Cardiac muscle cell (in vitro differentiated cells and primary cell): ENCODE measurements at regions not wholly inside any gene's neighbourhood (a gene's known extent, or its start where the extent isn't known, plus 50 kb on each side); places are given as distances from the start of the nearest gene placed in this dataset.

ENCODE experiments used
- DNase-seq, 2 donors: peaks; one replicate each; pipeline versions ENCODE4 v3.0.0 to v3.0.0-alpha.2; 2010 to 2017; ENCODE audit warnings: low read depth in 1 of 2, low spot score in 1 of 2
- H3K27ac ChIP-seq: fragments of 200-600 bp; sonication (generic); 2 replicates; pipeline ENCODE4 v1.5.1; 2016
- H3K27me3 ChIP-seq: fragments of 200-600 bp; sonication (generic); 2 replicates; pipeline ENCODE4 v1.6.0; 2016; ENCODE audit warnings: control low read depth
- H3K36me3 ChIP-seq: fragments of 200-600 bp; sonication (generic); 2 replicates; pipeline ENCODE4 v1.5.1; 2016; ENCODE audit warnings: control low read depth
- H3K4me1 ChIP-seq: fragments of 200-600 bp; sonication (generic); 2 replicates; pipeline ENCODE4 v1.8.1; 2017; ENCODE audit warnings: low read depth, mild to moderate bottlenecking, mixed run types
- H3K4me3 ChIP-seq: fragments of 200-600 bp; sonication (generic); 2 replicates; pipeline ENCODE4 v1.5.1; 2016; ENCODE audit warnings: mild to moderate bottlenecking
- H3K9me3 ChIP-seq: fragments of 200-600 bp; sonication (generic); 2 replicates; pipeline ENCODE4 v1.5.1; 2017; ENCODE audit warnings: low read depth, mild to moderate bottlenecking, control low read depth
- CTCF ChIP-seq: IDR thresholded peaks from 2 replicates; pipeline ENCODE4 v1.5.1; 2012; ENCODE audit warnings: low read depth, mild to moderate bottlenecking, low read length

DNA sequence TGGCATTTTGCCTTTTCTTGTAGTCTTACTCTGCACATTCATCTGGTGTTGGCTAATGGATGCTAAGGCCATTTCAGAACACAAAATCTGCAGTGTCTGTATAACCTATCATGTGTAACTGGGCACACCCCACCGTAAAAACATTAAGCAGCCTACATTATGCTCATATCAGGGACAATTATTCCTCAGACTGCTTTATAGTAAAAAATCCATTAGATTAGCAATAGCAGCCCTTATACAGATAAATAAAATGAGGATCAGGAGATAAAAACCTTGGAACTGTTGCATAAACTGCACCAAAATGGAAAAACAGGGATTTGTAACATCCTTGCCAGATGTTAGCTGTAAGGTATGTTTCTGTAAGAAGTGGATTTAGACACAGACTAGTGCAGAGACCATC, 288.8 kb downstream of the HS3ST1 start:
- Histone ChIP-seq H3K9me3 (no peaks in the 10 kb centered on the region), H3K27ac (no peak overlapping the region), H3K4me1 (no peaks in the 10 kb centered on the region), H3K36me3 (no peaks in the 10 kb centered on the region), H3K27me3 (no peaks in the 10 kb centered on the region), H3K4me3 (no peak overlapping the region)
- DNase-seq = no peak
- TF ChIP-seq CTCF = no peak

DNA sequence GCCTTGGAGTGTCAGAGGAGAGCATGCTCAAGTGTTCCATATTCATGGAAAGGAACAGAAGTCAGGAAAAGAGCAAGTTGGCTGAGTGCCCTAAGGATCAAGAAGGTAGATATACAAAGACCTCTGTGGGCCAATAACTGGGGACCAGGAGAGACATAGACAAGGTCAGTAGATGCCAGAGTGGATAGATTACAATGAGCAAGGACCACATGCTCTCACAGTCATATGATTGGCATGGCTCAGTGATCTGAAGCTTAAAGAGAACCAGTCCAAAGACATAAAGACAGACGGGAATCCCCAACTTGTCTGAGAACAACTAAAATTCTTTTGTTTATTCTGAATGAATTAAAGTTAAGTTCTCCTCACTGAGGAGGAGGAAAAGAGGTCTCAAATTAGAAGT, 289.7 kb downstream of the HS3ST1 start:
- TF ChIP-seq CTCF = no peak
- H3K4me3 ChIP-seq = no peak overlapping the region
- H3K27ac ChIP-seq = no peak overlapping the region
- no peaks in the 10 kb centered on the region for H3K36me3 ChIP-seq
- no peak for DNase-seq
- H3K4me1 ChIP-seq = no peaks in the 10 kb centered on the region
- H3K9me3 ChIP-seq = no peaks in the 10 kb centered on the region
- no peaks in the 10 kb centered on the region for H3K27me3 ChIP-seq

DNA sequence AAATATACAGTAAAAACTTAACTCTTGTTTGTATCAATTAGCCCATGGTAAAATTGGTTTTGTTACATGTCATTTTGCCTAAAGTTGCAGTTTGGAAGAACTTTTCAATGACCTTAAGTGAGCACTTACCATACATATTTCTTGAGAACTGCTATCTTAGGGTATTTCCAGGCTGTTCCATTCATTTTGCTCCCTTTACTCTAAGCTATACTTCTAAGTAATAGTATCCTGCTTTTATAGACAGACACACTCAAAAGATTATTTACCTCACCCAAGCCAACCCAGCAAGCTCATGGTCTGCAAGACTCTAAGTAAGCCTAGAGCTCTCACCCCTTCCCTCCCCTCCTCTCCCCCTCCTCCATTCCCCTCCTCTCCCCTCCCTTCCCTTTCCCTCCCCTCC, 294.0 kb downstream of the HS3ST1 start:
- Histone ChIP-seq H3K4me3 (no peak overlapping the region), H3K27me3 (no peaks in the 10 kb centered on the region), H3K36me3 (no peaks in the 10 kb centered on the region), H3K4me1 (no peaks in the 10 kb centered on the region), H3K27ac (no peak overlapping the region), H3K9me3 (no peaks in the 10 kb centered on the region)
- DNase-seq = no peak
- TF ChIP-seq CTCF = no peak

- DNase-seq = no peak
- H3K4me1 ChIP-seq = no peaks in the 10 kb centered on the region
- no peaks in the 10 kb centered on the region for H3K36me3 ChIP-seq
- H3K9me3 ChIP-seq = no peaks in the 10 kb centered on the region
- H3K27ac ChIP-seq = no peak overlapping the region
- no peak for TF ChIP-seq CTCF
- H3K4me3 ChIP-seq = no peak overlapping the region
- H3K27me3 ChIP-seq = no peaks in the 10 kb centered on the region
Measured at GRCh38 chr4:11133868-11134267, 294.8 kb downstream of the HS3ST1 start.

DNA sequence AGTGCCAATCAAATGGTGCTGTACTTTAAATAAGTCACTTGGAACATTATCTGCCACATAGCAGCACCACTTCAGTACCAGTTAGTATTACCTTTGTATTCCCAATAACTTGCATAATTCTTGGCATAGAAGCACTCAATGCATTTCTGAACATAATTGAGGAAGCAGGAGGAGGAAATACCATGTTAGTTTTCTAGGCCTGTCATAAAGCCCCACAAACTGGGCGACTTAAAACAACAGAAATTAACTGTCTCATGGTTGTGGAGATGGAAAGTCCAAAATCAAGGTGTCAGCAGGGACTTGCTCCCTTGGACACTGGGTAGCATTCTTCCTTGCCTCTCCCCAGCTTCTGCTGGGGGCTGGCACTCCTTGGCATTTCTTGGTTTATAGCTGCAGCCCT, 296.2 kb downstream of the HS3ST1 start:
- H3K27ac ChIP-seq = no peak overlapping the region
- H3K4me3 ChIP-seq = no peak overlapping the region
- no peaks in the 10 kb centered on the region for H3K9me3 ChIP-seq
- H3K27me3 ChIP-seq = no peaks in the 10 kb centered on the region
- no peaks in the 10 kb centered on the region for H3K4me1 ChIP-seq
- no peak for DNase-seq
- no peaks in the 10 kb centered on the region for H3K36me3 ChIP-seq
- TF ChIP-seq CTCF = no peak

DNA sequence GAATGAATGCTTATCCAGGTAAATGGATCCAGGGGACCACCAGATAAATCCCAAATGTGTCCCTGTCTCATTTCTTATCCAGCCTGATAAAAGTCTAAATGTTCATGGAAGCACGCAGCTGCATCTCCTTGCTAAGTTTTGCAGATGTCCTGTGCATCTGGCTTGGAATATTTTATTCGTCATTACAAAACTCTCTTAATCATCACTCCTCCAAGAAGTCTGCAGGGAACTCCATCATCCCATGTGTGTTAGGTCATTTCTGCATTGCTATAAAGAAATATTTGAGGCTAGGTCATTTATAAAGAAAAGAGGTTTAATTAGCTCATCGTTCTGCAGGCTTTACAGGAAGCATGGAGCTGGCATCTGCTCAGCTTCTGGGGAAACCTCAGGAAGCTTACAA, 297.2 kb downstream of the HS3ST1 start:
- no peak overlapping the region for H3K4me3 ChIP-seq

More for the DNA sequence above, 297.2 kb downstream of the HS3ST1 start:
- H3K36me3 ChIP-seq = no peaks in the 10 kb centered on the region
- DNase-seq = peak in 1 of 2 donors; percentile 1
- no peaks in the 10 kb centered on the region for H3K4me1 ChIP-seq
- no peak for TF ChIP-seq CTCF
- H3K9me3 ChIP-seq = no peaks in the 10 kb centered on the region
- no peaks in the 10 kb centered on the region for H3K27me3 ChIP-seq
- H3K27ac ChIP-seq = no peak overlapping the region
